Natural killer cell (primary cell): ENCODE measurements at regions not wholly inside any gene's neighbourhood (a gene's known extent, or its start where the extent isn't known, plus 50 kb on each side); places are given as distances from the start of the nearest gene placed in this dataset.

Source experiments
- ATAC-seq, 3 donors: fragments of 150-1000 bp in 2 of 3; fragments of 200-7000 bp in 1 of 3; cut with Tn5 transposase; 1 replicate in 1 of 3; 2 replicates in 2 of 3; pipeline ENCODE4 v1.10.0; 2021; ENCODE audit warnings: mild to moderate bottlenecking in 2 of 3, moderate library complexity in 2 of 3
- DNase-seq, 2 donors: peaks; one replicate each; pipeline versions ENCODE4 v3.0.0 to v3.0.0-alpha.2; 2013 to 2021; ENCODE audit warnings: mixed read lengths in 1 of 2
- H3K27ac ChIP-seq: one replicate; pipeline ENCODE4 v1.5.1; 2013; ENCODE audit warnings: mild to moderate bottlenecking, low read length
- H3K27me3 ChIP-seq: one replicate; pipeline ENCODE4 v1.6.1; 2013; ENCODE audit warnings: low read length; ENCODE audit not compliant: control insufficient read depth, insufficient read depth
- H3K36me3 ChIP-seq: one replicate; pipeline ENCODE4 v1.6.1; 2013; ENCODE audit warnings: low read length; ENCODE audit not compliant: control insufficient read depth, insufficient read depth
- H3K4me1 ChIP-seq: one replicate; pipeline ENCODE4 v1.6.1; 2013; ENCODE audit warnings: low read length; ENCODE audit not compliant: control insufficient read depth, insufficient read depth
- H3K4me3 ChIP-seq: one replicate; pipeline ENCODE4 v1.5.1; 2013; ENCODE audit warnings: low read length
- H3K9me3 ChIP-seq: one replicate; pipeline ENCODE4 v1.6.1; 2013; ENCODE audit warnings: low read length; ENCODE audit not compliant: control insufficient read depth, insufficient read depth
- H3K27ac Mint-ChIP-seq, 2 donors: one replicate each; pipeline ENCODE4 v1.8.0; 2022; ENCODE audit warnings: mild to moderate bottlenecking in 2 of 2, mixed read lengths in 2 of 2, moderate library complexity in 1 of 2
- H3K27me3 Mint-ChIP-seq, 2 donors: one replicate each; pipeline ENCODE4 v1.8.0; 2022; ENCODE audit warnings: low read depth in 2 of 2, mixed read lengths in 2 of 2
- H3K36me3 Mint-ChIP-seq: one replicate; pipeline ENCODE4 v1.8.0; 2022; ENCODE audit warnings: mixed read lengths
- H3K4me1 Mint-ChIP-seq, 2 donors: one replicate each; pipeline ENCODE4 v1.8.0; 2022; ENCODE audit warnings: mixed read lengths in 2 of 2
- H3K4me3 Mint-ChIP-seq: one replicate; pipeline ENCODE4 v1.8.0; 2022; ENCODE audit warnings: mild to moderate bottlenecking, moderate library complexity, mixed read lengths
- H3K9me3 Mint-ChIP-seq, 2 donors: one replicate each; pipeline ENCODE4 v1.8.0; 2022; ENCODE audit warnings: mixed read lengths in 2 of 2
- CTCF ChIP-seq: fragments of 200-600 bp; IDR thresholded peaks from one replicate; pipeline ENCODE4 v1.8.0; 2022; ENCODE audit warnings: antibody characterized with exemption
- WGBS: methylation state at CpG from one replicate; pipeline ENCODE4 v1.1.7; 2013; ENCODE audit warnings: missing lambda C conversion rate; ENCODE audit not compliant: insufficient coverage; 5-methylcytosine and 5-hydroxymethylcytosine counted together
- intact Hi-C: fragments of 100-400 bp; cut with micrococcal nuclease; formaldehyde crosslinking; loops from one replicate; pipeline ENCODE4 v1.14.2; 2022

- Histone ChIP-seq H3K36me3 (no peaks in the 10 kb centered on the region), H3K27me3 (no peaks in the 10 kb centered on the region), H3K4me3 (no peak overlapping the region), H3K27ac (no peak overlapping the region), H3K9me3 (no peaks in the 10 kb centered on the region), H3K4me1 (no peaks in the 10 kb centered on the region)
- H3K4me3 Mint-ChIP-seq, result no peak overlapping the region
- no peak for DNase-seq
- H3K4me1 Mint-ChIP-seq, result no peaks in the 10 kb centered on the region
- no peaks in the 10 kb centered on the region for H3K9me3 Mint-ChIP-seq
- H3K27me3 Mint-ChIP-seq, result no peaks in the 10 kb centered on the region
- H3K27ac Mint-ChIP-seq, result no peak overlapping the region
- no peaks in the 10 kb centered on the region for H3K36me3 Mint-ChIP-seq
- no peak for ATAC-seq
- WGBS, result 92% methylated on average over 2 of the region's 7 CpGs
- intact Hi-C loops, result no loop called here
- no peak for TF ChIP-seq CTCF
Measured at GRCh38 chr4:100799761-100800539, 282.1 kb upstream of the EMCN start.

GRCh38 chr4:100797791-100798190, 280.0 kb upstream of the EMCN start:
- no CpG with 5 or more reads among the region's 1 CpG for WGBS
- TF ChIP-seq CTCF, result no peak
- Mint-ChIP-seq H3K9me3 (no peaks in the 10 kb centered on the region), H3K27ac (no peak overlapping the region), H3K36me3 (no peaks in the 10 kb centered on the region), H3K4me3 (no peak overlapping the region), H3K4me1 (no peaks in the 10 kb centered on the region), H3K27me3 (no peaks in the 10 kb centered on the region)
- Histone ChIP-seq H3K9me3 (no peaks in the 10 kb centered on the region), H3K27me3 (no peaks in the 10 kb centered on the region), H3K4me1 (no peaks in the 10 kb centered on the region), H3K4me3 (no peak overlapping the region), H3K27ac (no peak overlapping the region), H3K36me3 (no peaks in the 10 kb centered on the region)
- DNase-seq, result no peak
- intact Hi-C loops, result no loop called here
- no peak for ATAC-seq

- Mint-ChIP-seq H3K4me3 (no peak overlapping the region), H3K9me3 (no peaks in the 10 kb centered on the region), H3K36me3 (no peaks in the 10 kb centered on the region), H3K4me1 (no peaks in the 10 kb centered on the region), H3K27me3 (no peaks in the 10 kb centered on the region), H3K27ac (no peak overlapping the region)
- no peak overlapping the region for H3K4me3 ChIP-seq
- no peaks in the 10 kb centered on the region for H3K27me3 ChIP-seq
- H3K36me3 ChIP-seq, result no peaks in the 10 kb centered on the region
- intact Hi-C loops, result no loop called here
- no peak for TF ChIP-seq CTCF
- WGBS, result 92% methylated on average over 1 of the region's 1 CpG
- no peaks in the 10 kb centered on the region for H3K9me3 ChIP-seq
- no peak for DNase-seq
- no peak overlapping the region for H3K27ac ChIP-seq
- no peak for ATAC-seq
- H3K4me1 ChIP-seq, result no peaks in the 10 kb centered on the region
Measured at GRCh38 chr4:100797356-100797755, 279.5 kb upstream of the EMCN start.

- Histone ChIP-seq H3K4me3 (no peak overlapping the region), H3K27me3 (no peaks in the 10 kb centered on the region), H3K27ac (no peak overlapping the region), H3K36me3 (no peaks in the 10 kb centered on the region), H3K9me3 (no peaks in the 10 kb centered on the region), H3K4me1 (no peaks in the 10 kb centered on the region)
- no peaks in the 10 kb centered on the region for H3K36me3 Mint-ChIP-seq
- TF ChIP-seq CTCF, result no peak
- DNase-seq (no peak), ATAC-seq (no peak)
- H3K9me3 Mint-ChIP-seq, result no peaks in the 10 kb centered on the region
- 92% methylated on average over 2 of the region's 2 CpGs for WGBS
- H3K4me3 Mint-ChIP-seq, result no peak overlapping the region
- H3K27ac Mint-ChIP-seq, result no peak overlapping the region
- no peaks in the 10 kb centered on the region for H3K27me3 Mint-ChIP-seq
- intact Hi-C loops, result no loop called here
- H3K4me1 Mint-ChIP-seq, result no peaks in the 10 kb centered on the region
Measured at GRCh38 chr4:100796332-100796731, 278.5 kb upstream of the EMCN start.
